C4-2B (cell line): ENCODE measurements at regions not wholly inside any gene's neighbourhood (a gene's known extent, or its start where the extent isn't known, plus 50 kb on each side); places are given as distances from the start of the nearest gene placed in this dataset.

Source experiments
- ZFX ChIP-seq: fragments of 450-650 bp; IDR thresholded peaks from 2 replicates; pipeline ENCODE4 v1.6.1; 2017
- TF ChIP-seq, protein P1 (sequence below): fragments of 450-650 bp; conservative IDR thresholded peaks from 2 replicates; pipeline ENCODE4 v1.5.1; 2017; ENCODE audit warnings: mild to moderate bottlenecking

GRCh38 chrX:1743663-1744062 is 128.8 kb downstream of the ASMT start:
- TF ChIP-seq, protein P1, sequence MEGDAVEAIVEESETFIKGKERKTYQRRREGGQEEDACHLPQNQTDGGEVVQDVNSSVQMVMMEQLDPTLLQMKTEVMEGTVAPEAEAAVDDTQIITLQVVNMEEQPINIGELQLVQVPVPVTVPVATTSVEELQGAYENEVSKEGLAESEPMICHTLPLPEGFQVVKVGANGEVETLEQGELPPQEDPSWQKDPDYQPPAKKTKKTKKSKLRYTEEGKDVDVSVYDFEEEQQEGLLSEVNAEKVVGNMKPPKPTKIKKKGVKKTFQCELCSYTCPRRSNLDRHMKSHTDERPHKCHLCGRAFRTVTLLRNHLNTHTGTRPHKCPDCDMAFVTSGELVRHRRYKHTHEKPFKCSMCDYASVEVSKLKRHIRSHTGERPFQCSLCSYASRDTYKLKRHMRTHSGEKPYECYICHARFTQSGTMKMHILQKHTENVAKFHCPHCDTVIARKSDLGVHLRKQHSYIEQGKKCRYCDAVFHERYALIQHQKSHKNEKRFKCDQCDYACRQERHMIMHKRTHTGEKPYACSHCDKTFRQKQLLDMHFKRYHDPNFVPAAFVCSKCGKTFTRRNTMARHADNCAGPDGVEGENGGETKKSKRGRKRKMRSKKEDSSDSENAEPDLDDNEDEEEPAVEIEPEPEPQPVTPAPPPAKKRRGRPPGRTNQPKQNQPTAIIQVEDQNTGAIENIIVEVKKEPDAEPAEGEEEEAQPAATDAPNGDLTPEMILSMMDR = no peak
- no peak for TF ChIP-seq ZFX
